Parathyroid adenoma (tissue), 2 donors: ENCODE measurements at regions not wholly inside any gene's neighbourhood (a gene's known extent, or its start where the extent isn't known, plus 50 kb on each side); places are given as distances from the start of the nearest gene placed in this dataset.

Experiments
- H2AFZ ChIP-seq: fragments of 300-600 bp; sonication (generic); one replicate; pipeline ENCODE4 v1.7.0; 2017; ENCODE audit warnings: antibody characterized with exemption, mild to moderate bottlenecking
- H3K27ac ChIP-seq: fragments of 300-600 bp; sonication (generic); one replicate; pipeline ENCODE4 v1.7.0; 2017
- H3K27me3 ChIP-seq: fragments of 300-600 bp; sonication (generic); one replicate; pipeline ENCODE4 v1.7.0; 2017; ENCODE audit warnings: low read length; ENCODE audit not compliant: control insufficient read depth, insufficient read depth
- H3K36me3 ChIP-seq: fragments of 300-600 bp; sonication (generic); one replicate; pipeline ENCODE4 v1.7.0; 2017; ENCODE audit warnings: low read length; ENCODE audit not compliant: control insufficient read depth, insufficient read depth
- H3K4me1 ChIP-seq: fragments of 300-600 bp; sonication (generic); one replicate; pipeline ENCODE4 v1.7.0; 2017; ENCODE audit warnings: control low read depth
- H3K4me2 ChIP-seq: fragments of 300-600 bp; sonication (generic); one replicate; pipeline ENCODE4 v1.7.0; 2017; ENCODE audit warnings: low read length
- H3K4me3 ChIP-seq: fragments of 300-600 bp; sonication (generic); one replicate; pipeline ENCODE4 v1.7.0; 2017; ENCODE audit warnings: low read depth, low read length
- H3K79me2 ChIP-seq: fragments of 300-600 bp; sonication (generic); one replicate; pipeline ENCODE4 v1.7.0; 2017; ENCODE audit warnings: control low read depth
- H3K9ac ChIP-seq: fragments of 300-600 bp; sonication (generic); one replicate; pipeline ENCODE4 v1.7.0; 2017; ENCODE audit warnings: mild to moderate bottlenecking
- H3K9me3 ChIP-seq: fragments of 300-600 bp; sonication (generic); one replicate; pipeline ENCODE4 v1.7.0; 2017; ENCODE audit warnings: low read length; ENCODE audit not compliant: control insufficient read depth
- CTCF ChIP-seq: fragments of 300-600 bp; sonication (generic); IDR thresholded peaks from one replicate; pipeline ENCODE4 v1.7.0; 2017; ENCODE audit warnings: antibody characterized with exemption, mild to moderate bottlenecking
- donor health status: primary hyperparathyroidism.

- H3K4me3 ChIP-seq = no peak overlapping the region
- no peaks in the 10 kb centered on the region for H3K79me2 ChIP-seq
- no peak overlapping the region for H3K27ac ChIP-seq
- H3K36me3 ChIP-seq = no peaks in the 10 kb centered on the region
- no peaks in the 10 kb centered on the region for H3K4me1 ChIP-seq
- H2AFZ ChIP-seq = no peak overlapping the region
- no peaks in the 10 kb centered on the region for H3K9me3 ChIP-seq
- no peak overlapping the region for H3K4me2 ChIP-seq
- TF ChIP-seq CTCF = no peak
- H3K27me3 ChIP-seq = no peaks in the 10 kb centered on the region
- no peak overlapping the region for H3K9ac ChIP-seq
Measured at GRCh38 chr2:228509021-228509420, 327.5 kb upstream of the SPHKAP start.

GRCh38 chr2:228507870-228508269 is 326.4 kb upstream of the SPHKAP start:
- Histone ChIP-seq H3K27me3 (no peaks in the 10 kb centered on the region), H3K79me2 (no peaks in the 10 kb centered on the region), H3K4me1 (no peaks in the 10 kb centered on the region), H3K4me3 (no peak overlapping the region), H3K4me2 (no peak overlapping the region), H3K9ac (no peak overlapping the region), H2AFZ (no peak overlapping the region), H3K36me3 (no peaks in the 10 kb centered on the region), H3K9me3 (no peaks in the 10 kb centered on the region), H3K27ac (no peak overlapping the region)
- no peak for TF ChIP-seq CTCF

GRCh38 chr2:228507231-228507824 is 325.8 kb upstream of the SPHKAP start:
- no peaks in the 10 kb centered on the region for H3K36me3 ChIP-seq
- H2AFZ ChIP-seq = no peak overlapping the region
- H3K27me3 ChIP-seq = no peaks in the 10 kb centered on the region
- H3K79me2 ChIP-seq = no peaks in the 10 kb centered on the region
- H3K4me3 ChIP-seq = no peak overlapping the region
- H3K9me3 ChIP-seq = no peaks in the 10 kb centered on the region
- no peak overlapping the region for H3K9ac ChIP-seq
- no peak overlapping the region for H3K4me2 ChIP-seq
- no peak for TF ChIP-seq CTCF
- no peak overlapping the region for H3K27ac ChIP-seq
- H3K4me1 ChIP-seq = no peaks in the 10 kb centered on the region

- Histone ChIP-seq H3K4me3 (no peak overlapping the region), H3K27me3 (no peaks in the 10 kb centered on the region), H3K79me2 (no peaks in the 10 kb centered on the region), H3K4me2 (no peak overlapping the region), H2AFZ (no peak overlapping the region), H3K9ac (no peak overlapping the region), H3K27ac (no peak overlapping the region), H3K4me1 (no peaks in the 10 kb centered on the region), H3K36me3 (no peaks in the 10 kb centered on the region), H3K9me3 (no peaks in the 10 kb centered on the region)
- no peak for TF ChIP-seq CTCF
Measured at GRCh38 chr2:228503731-228504130, 322.2 kb upstream of the SPHKAP start.

GRCh38 chr2:228493852-228494251 is 312.4 kb upstream of the SPHKAP start:
- Histone ChIP-seq H3K27me3 (no peaks in the 10 kb centered on the region), H3K36me3 (no peaks in the 10 kb centered on the region), H3K4me2 (no peak overlapping the region), H3K9me3 (no peaks in the 10 kb centered on the region), H3K27ac (no peak overlapping the region), H3K4me1 (no peaks in the 10 kb centered on the region), H3K9ac (no peak overlapping the region), H3K4me3 (no peak overlapping the region), H2AFZ (no peak overlapping the region), H3K79me2 (no peaks in the 10 kb centered on the region)
- no peak for TF ChIP-seq CTCF
